ENCODE measurements at regions not wholly inside any gene's neighbourhood (a gene's known extent, or its start where the extent isn't known, plus 50 kb on each side); places are given as distances from the start of the nearest gene placed in this dataset.

GRCh38 chr5:155827949-155828348, 499.0 kb upstream of the SGCD start:
- TF ChIP-seq, protein P1, sequence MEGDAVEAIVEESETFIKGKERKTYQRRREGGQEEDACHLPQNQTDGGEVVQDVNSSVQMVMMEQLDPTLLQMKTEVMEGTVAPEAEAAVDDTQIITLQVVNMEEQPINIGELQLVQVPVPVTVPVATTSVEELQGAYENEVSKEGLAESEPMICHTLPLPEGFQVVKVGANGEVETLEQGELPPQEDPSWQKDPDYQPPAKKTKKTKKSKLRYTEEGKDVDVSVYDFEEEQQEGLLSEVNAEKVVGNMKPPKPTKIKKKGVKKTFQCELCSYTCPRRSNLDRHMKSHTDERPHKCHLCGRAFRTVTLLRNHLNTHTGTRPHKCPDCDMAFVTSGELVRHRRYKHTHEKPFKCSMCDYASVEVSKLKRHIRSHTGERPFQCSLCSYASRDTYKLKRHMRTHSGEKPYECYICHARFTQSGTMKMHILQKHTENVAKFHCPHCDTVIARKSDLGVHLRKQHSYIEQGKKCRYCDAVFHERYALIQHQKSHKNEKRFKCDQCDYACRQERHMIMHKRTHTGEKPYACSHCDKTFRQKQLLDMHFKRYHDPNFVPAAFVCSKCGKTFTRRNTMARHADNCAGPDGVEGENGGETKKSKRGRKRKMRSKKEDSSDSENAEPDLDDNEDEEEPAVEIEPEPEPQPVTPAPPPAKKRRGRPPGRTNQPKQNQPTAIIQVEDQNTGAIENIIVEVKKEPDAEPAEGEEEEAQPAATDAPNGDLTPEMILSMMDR (IDR thresholded peaks at IDR 0.05; ENCODE audit: low read depth, low read length), result no peak
- no peak for DNase-seq (ENCODE audit: extremely low read depth, low read depth)

- DNase-seq (ENCODE audit: extremely low read depth, low read depth), result no peak
- TF ChIP-seq, protein P1 (IDR thresholded peaks at IDR 0.05; ENCODE audit: low read depth, low read length), result no peak
Observed at GRCh38 chr5:155831491-155831890, 495.5 kb upstream of the SGCD start.

GRCh38 chr5:155833287-155833686, 493.7 kb upstream of the SGCD start:
- no peak for DNase-seq (ENCODE audit: extremely low read depth, low read depth)
- TF ChIP-seq, protein P1 (IDR thresholded peaks at IDR 0.05; ENCODE audit: low read depth, low read length), result peak; percentile 36

DNA sequence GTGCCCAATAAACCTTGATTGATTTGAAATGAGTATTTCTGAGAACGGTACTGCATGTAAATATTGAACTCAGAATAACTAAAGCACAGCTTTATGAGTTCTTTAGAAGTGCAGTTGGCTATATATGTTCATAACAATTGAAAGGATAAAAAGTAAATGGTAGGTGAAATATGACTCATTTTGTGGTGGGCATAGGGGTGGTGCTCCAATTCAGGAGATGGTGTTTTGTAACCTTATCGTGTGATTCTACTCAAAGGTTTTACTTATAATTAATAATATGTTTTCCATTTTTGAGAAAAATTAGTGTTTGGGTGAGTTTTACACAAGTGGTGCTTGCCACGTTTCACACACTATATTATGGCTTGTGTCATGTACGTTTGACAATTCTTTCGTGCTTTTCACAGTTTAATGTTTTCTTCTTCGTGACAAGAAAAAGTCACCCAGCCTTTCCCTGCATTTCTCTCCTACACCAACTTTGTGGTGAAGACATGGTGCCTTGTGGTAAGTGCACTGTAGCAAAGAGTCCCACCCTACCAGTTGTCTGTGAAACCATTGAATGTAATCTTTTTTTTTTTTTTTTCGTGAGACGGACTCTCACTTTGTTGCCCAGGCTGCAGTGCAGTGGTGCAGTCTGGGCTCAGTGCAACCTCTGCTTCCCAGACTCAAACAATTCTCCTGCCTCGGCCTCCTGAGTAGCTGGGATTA, 492.5 kb upstream of the SGCD start:
- DNase-seq (ENCODE audit: extremely low read depth, low read depth), result no peak
- TF ChIP-seq, protein P1 (IDR thresholded peaks at IDR 0.05; ENCODE audit: low read depth, low read length), result no peak

DNA sequence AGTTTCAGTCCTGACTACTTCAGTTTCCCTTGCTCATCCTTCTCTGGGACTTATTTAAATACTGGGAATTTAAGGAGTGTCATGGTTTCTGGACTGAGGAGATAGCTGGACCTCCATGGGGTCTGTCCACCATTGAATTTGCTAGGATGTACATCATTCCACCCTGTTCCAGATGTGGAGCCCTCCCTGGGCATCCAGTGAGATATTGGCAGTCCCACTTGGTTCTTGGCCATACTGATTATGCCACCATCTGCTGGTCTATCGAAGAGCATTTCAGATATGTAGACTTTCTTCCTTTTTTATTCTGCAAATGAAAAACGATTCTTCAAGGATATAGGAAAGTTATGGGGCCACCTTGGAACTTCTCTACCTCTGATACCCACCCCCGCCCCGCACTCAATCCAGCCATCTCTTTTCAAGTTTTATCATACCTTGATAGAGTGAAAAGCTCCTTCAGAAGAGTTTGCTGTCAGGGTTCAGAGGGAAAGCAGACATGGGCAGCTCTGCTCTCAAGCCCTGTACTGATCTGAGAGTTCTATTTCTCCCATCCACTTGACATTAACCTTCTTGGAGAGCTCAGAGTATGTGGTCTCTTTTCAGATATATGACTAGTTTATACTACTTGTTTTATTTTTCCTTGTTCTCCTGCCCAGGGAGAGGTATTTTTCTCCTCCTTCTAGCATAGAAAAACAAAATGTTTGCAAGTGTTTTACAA, 490.7 kb upstream of the SGCD start:
- TF ChIP-seq, protein P1 (IDR thresholded peaks at IDR 0.05; ENCODE audit: low read depth, low read length), result no peak
- DNase-seq (ENCODE audit: extremely low read depth, low read depth), result no peak

GRCh38 chr5:155838394-155838793, 488.6 kb upstream of the SGCD start:
- DNase-seq (ENCODE audit: extremely low read depth, low read depth), result no peak
- TF ChIP-seq, protein P1 (IDR thresholded peaks at IDR 0.05; ENCODE audit: low read depth, low read length), result no peak

Measured in AG09319 (cell line).